ENCODE measurements at regions not wholly inside any gene's neighbourhood (a gene's known extent, or its start where the extent isn't known, plus 50 kb on each side); places are given as distances from the start of the nearest gene placed in this dataset.
"Not testable (repeated sequence)": the region's sequence is repeated elsewhere in the genome, so short reads cannot be mapped to it uniquely, and the experiment has no call there.

DNA sequence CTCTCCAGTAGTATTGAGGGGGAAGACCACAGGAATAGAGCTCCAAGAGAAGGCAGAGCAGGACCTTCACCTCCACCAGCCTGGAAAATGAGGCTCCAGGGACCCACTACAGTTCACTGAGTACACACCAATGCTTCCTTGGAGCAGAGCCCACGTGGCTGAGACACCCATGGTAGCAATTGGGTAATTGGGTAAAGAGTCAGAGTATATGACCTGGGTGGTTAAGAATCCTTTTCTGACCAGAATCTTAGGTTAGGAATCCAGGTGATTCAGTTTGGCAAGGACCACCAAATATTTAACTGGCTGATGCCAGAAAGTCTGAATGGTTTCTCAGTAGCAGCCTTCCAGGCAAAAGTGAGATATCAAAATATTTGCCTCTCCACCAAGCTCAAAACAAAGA lies 107.7 kb downstream of the MDH1 start:
- DNase-seq: no peak

DNA sequence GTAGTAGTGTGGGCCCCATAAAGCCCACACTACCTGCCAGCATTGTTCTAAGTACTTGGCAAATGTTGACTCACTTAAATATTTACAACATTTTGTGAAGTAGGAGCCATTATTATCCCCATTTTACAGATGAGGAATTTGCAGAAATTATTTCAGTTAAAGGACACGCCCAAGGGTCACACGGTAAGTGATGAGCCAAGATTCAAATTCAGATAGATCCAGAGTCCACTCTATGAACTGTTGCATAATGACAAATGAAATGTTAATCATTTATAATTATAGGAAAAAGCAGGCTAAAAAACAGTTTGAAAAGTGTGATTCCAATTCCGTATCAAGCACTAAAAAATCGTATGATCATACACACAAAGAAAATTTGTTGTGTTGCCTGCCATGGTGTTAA lies 108.4 kb downstream of the MDH1 start:
- no peak for DNase-seq

DNA sequence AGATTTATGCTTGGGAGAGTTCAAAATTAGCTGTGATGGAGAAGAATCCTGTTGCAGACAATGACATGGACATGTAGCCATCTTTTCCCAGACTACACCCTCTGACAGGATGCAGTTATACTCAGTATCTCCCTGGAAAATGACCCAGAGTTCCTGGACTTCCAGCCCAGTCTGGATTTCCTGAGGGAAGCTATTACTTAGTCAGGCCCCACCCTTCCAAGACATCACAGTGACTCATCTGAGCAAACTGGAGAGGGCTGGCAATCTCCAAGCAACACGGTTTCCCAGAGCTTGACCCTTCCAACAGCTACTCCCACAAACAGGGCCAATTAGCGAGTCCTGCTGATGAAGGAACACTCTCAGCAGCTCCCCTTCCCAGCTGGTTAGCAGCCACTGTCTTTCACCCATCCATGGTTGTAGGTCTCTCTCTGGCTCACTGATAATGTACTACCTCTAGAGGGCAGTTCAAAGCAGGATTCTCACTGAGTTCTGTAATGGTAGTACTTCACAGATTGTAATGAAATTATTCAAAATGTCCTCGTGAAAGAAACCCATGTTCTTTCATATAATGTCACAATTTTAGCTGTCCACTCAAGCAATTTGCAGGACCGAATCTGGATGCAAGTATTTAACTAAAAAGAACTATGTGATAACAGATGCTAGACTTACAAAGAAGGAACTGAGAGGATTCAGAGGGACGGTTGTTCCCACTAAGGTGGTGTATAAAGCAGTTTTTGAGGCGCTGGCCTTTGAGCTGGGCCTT lies 110.2 kb downstream of the MDH1 start:
- no peak for DNase-seq

GRCh38 chr2:63699549-63699839 lies 110.7 kb downstream of the MDH1 start:
- DNase-seq: no peak

GRCh38 chr2:63700271-63700670 lies 111.5 kb downstream of the MDH1 start:
- DNase-seq: no peak

DNA sequence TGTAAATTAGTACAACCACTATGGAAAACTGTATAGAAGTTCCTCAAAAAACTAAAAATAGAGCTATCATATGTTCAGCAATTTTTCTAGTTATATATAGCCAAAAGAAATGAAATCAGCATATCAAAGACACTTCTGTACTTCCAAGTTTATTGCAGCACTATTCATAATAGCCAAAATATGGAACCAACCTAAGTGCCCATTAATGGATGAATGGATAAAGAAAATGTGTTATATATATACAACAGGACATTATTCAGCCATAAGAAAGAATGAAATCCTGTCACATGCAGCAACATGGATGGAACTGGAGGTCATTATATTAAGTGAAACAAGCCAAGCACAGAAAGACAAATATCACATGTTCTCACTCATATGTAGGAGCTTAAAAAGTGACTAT lies 112.6 kb downstream of the MDH1 start:
- no peak for DNase-seq

DNA sequence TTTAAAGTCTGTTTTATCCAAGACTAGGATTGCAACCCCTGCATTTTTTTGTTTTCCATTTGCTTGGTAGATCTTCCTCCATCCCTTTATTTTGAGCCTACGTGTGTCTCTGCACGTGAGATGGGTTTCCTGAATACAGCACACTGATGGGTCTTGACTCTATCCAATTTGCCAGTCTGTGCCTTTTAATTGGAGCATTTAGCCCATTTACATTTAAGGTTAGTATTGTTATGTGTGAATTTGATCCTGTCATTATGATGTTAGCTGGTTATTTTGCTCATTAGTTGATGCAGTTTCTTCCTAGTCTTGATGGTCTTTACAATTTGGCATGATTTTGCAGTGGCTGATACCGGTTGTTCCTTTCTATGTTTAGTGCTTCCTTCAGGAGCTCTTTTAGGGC lies 117.3 kb downstream of the MDH1 start:
- DNase-seq: not testable (repeated sequence)

- no peak for DNase-seq
Observed at GRCh38 chr2:63710732-63711131, 122.0 kb downstream of the MDH1 start.

DNA sequence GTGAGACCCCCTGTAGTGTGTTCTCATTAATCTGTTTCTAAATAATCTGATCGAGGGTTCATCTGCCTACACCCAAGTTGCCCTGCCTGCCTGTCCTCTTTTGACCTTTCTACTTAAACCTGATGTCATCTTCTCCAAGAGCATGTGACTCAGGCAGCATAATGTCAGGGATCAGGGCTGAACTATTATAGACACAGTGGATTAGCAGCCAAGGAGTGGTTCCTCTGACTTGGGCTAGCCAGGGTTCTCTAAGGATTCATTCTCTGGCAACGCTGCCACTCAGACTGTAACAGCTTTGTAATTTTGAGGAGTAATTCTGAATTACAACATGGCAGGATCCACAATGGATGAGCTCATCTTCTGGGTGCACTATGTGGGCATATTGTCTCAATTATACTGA lies 124.0 kb downstream of the MDH1 start:
- no peak for DNase-seq

DNA sequence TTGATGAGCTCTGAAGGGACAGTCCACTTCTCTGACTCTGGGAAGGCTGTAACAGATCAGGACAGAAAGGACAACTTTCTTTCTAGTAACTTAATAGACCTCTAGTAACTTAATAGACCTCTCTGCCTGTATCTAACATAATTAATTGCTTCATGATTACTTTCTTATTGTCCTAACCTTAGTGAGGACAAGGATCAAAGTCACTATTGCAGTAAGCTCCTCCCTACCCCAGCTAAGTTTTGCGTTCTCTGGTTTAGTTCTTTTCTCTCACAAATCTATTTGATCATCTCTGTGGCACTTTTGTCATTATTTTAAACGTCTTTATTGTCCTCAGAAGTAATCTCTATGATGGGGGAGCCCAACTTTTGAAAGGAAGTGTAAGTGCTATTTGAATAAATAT lies 125.5 kb upstream of the UGP2 start:
- no peak for DNase-seq

GRCh38 chr2:63719052-63719451 lies 122.6 kb upstream of the UGP2 start:
- no peak for DNase-seq

DNA sequence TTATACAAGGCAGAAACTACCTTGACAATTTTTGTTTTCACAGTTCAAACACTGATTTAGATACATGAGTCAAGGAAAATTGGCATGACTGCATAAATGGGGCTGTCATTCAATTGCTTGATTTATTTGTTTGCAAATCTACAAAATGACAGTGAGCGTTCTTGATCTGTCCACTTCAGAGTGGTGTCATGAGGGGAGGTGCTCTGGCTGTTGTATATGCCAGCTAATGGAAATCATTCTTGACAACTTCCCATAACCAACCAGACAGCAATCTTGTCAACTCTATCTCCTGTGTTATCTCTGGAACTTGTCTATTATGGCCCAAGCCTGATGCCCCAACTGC lies 120.6 kb upstream of the UGP2 start:
- DNase-seq: no peak

DNA sequence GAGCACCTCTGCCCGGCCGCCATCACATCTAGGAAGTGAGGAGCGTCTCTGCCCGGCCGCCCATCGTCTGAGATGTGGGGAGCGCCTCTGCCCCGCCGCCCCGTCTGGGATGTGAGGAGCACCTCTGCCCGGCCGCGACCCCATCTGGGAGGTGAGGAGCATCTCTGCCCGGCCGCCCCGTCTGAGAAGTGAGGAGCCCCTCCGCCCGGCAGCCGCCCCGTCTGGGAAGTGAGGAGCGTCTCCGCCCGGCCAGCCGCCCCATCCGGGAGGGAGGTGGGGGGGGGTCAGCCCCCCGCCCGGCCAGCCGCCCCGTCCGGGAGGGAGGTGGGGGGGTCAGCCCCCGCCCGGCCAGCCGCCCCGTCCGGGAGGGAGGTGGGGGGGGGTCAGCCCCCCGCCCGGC lies 119.4 kb upstream of the UGP2 start:
- DNase-seq: not testable (repeated sequence)

- DNase-seq: no peak
Observed at GRCh38 chr2:63723709-63724108, 118.0 kb upstream of the UGP2 start.

DNA sequence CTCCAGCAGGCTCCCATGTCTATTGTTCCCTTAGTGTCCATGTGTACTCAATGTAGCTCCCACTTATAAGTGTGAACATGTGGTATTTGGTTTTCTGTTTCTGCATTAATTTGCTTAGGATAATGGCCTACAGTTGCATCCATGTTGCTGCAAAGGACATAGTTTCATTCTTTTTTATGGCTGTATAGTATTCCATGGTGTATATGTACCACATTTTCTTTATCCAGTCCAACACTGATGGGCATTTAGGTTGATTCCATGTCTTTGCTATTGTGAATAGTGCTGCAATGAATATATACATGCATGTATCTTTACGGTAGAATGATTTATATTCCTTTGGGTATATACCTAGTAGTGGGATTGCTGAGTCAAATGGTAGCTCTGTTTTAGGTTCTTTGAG lies 116.5 kb upstream of the UGP2 start:
- DNase-seq: not testable (repeated sequence)

- DNase-seq: no peak
Observed at GRCh38 chr2:63729362-63729761, 112.3 kb upstream of the UGP2 start.

DNA sequence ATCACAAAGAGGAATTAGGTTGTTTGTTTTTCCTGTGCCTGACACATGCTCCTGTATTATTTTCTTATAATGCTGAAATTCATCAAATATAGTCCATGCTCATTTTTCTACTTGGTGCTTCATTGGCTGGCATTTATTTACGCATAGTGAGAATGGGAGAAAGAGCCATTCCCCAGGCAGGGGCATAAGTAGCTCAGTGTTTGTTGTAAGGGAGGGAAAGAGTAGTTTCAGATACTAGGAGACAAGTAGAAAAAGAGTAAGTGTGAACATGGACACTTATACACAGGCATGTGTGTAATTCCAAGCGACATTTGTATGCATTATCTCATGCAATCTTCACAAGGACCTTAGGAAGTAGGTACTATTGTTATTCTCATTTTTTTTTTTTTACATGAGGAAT lies 111.9 kb upstream of the UGP2 start:
- DNase-seq: no peak

- no peak for DNase-seq
Observed at GRCh38 chr2:63734510-63734909, 107.2 kb upstream of the UGP2 start.

GRCh38 chr2:63735263-63735662 lies 106.4 kb upstream of the UGP2 start:
- DNase-seq: no peak

GRCh38 chr2:63735931-63736330 lies 105.8 kb upstream of the UGP2 start:
- DNase-seq: no peak

GRCh38 chr2:63736354-63736753 lies 105.3 kb upstream of the UGP2 start:
- DNase-seq: no peak

GRCh38 chr2:63737081-63737751 lies 104.5 kb upstream of the UGP2 start:
- no peak for DNase-seq

GRCh38 chr2:63738019-63738418 lies 103.7 kb upstream of the UGP2 start:
- no peak for DNase-seq

- DNase-seq: not testable (repeated sequence)
Observed at GRCh38 chr2:63739180-63739579, 102.5 kb upstream of the UGP2 start.

- no peak for DNase-seq
Observed at GRCh38 chr2:63740020-63740419, 101.7 kb upstream of the UGP2 start.

Data from activated CD4-positive, alpha-beta T cell treated with anti-CD3 and anti-CD28 coated beads, Interleukin-2, amount 50 U/mL, for 4 hours (primary cell).